Astrocyte of the spinal cord (primary cell): ENCODE measurements at regions not wholly inside any gene's neighbourhood (a gene's known extent, or its start where the extent isn't known, plus 50 kb on each side); places are given as distances from the start of the nearest gene placed in this dataset.

Experiments used
- DNase-seq: peaks from one replicate; pipeline ENCODE4 v3.0.0; 2011; ENCODE audit warnings: low read depth, low spot score
- H3K4me3 ChIP-seq: 2 replicates; pipeline ENCODE4 v1.5.1; 2011; ENCODE audit warnings: low read depth, mild to moderate bottlenecking, low read length, moderate library complexity
- CTCF ChIP-seq: IDR thresholded peaks from 2 replicates; pipeline ENCODE4 v1.5.1; 2012; ENCODE audit warnings: low read depth, mild to moderate bottlenecking, low read length, inconsistent platforms
- in situ Hi-C: cut with HindIII; loops from 2 replicates; pipeline ENCODE4 v1.10.0; 2017; ENCODE audit warnings: low sequenced_read_pairs

GRCh38 chr16:86881861-86882273 lies 303.5 kb downstream of the FOXL1 start:
- no peak overlapping the region for H3K4me3 ChIP-seq
- no peak for DNase-seq
- no peak for TF ChIP-seq CTCF
- in situ Hi-C loops, result no loop called here

GRCh38 chr16:86882586-86883280 lies 304.4 kb downstream of the FOXL1 start:
- H3K4me3 ChIP-seq, result no peak overlapping the region
- in situ Hi-C loops, result no loop called here
- peak; percentile 76 for DNase-seq
- TF ChIP-seq CTCF, result no peak

GRCh38 chr16:86883583-86884389 lies 305.4 kb downstream of the FOXL1 start:
- no peak for TF ChIP-seq CTCF
- no peak overlapping the region for H3K4me3 ChIP-seq
- no peak for DNase-seq
- in situ Hi-C loops, result no loop called here

GRCh38 chr16:86884390-86884650 lies 306.0 kb downstream of the FOXL1 start:
- no peak overlapping the region for H3K4me3 ChIP-seq
- no peak for TF ChIP-seq CTCF
- in situ Hi-C loops, result no loop called here
- DNase-seq, result no peak

GRCh38 chr16:86885139-86885538 lies 306.8 kb downstream of the FOXL1 start:
- no peak overlapping the region for H3K4me3 ChIP-seq
- in situ Hi-C loops, result no loop called here
- TF ChIP-seq CTCF, result no peak
- DNase-seq, result no peak

GRCh38 chr16:86886651-86887050 lies 308.3 kb downstream of the FOXL1 start:
- no peak for TF ChIP-seq CTCF
- no peak overlapping the region for H3K4me3 ChIP-seq
- in situ Hi-C loops, result no loop called here
- no peak for DNase-seq
